Inflammatory macrophage treated with lipopolysaccharide for 4 hours (primary cell): ENCODE measurements at regions not wholly inside any gene's neighbourhood (a gene's known extent, or its start where the extent isn't known, plus 50 kb on each side); places are given as distances from the start of the nearest gene placed in this dataset.
"Not testable (repeated sequence)": the region's sequence is repeated elsewhere in the genome, so short reads cannot be mapped to it uniquely, and the experiment has no call there.

Source experiments
- DNase-seq: peaks from one replicate; pipeline ENCODE4 v3.0.0-alpha.2; 2020

- not testable (repeated sequence) for DNase-seq
These were observed 176.1 kb downstream of the TRIM43 start for GRCh38 chr2:95767950-95768349.

DNA sequence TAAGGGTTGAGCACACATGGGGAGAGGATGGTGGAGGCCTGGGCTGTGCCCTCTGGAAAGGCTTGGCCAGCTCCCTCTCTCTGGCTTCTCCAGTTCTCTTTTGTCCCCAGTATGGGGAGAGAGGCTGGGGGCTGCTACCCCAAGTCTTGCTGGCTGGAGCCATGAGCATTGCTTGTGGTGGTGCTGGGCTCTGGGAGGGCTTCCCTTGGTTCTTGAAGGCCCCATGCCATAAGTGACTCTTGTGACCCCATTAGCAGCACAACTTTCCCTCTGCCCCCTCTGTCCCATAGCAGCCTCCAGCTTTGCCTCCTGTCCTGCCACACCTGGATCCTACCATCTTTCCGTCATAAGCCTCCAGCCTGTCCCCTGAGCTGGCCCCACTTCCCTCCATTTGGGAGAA, 177.5 kb downstream of the TRIM43 start:
- not testable (repeated sequence) for DNase-seq

DNA sequence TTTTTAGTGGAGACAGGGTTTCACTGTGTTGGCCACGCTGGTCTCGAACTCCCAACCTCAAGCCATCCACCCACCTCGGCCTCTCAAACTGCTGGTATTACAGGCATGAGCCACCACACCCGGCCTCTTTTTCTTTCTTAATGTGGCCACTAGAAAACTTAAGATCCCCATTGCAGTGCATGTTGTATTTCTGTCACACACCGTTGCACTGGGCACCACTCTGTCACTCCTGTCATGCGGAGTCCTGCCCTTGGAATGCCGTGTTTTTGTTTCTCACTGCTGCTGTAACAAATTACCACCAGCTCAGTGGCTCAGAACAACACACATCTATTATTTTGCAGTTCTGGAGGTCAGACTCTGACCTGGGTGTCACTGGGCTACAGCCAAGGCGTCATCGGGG, 178.9 kb downstream of the TRIM43 start:
- not testable (repeated sequence) for DNase-seq

- DNase-seq: not testable (repeated sequence)
These were observed 182.8 kb downstream of the TRIM43 start for GRCh38 chr2:95774322-95775192.

DNA sequence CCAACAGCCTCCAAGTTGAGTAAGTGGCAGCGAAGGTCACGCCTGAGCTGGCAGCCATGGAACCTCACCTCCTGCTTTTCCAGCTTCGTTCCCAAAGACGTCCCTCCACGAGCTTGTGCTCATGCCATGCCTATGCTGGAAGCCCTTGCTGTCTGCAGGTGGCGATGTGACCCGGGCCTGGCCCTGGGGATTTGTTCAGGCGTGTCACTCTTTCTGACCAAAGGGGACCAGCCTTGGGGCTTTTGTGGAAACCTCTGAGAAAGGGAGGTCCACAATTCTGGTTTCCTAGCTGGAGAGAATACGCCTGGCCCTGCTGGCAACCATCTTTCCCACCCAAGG, 183.4 kb downstream of the TRIM43 start:
- not testable (repeated sequence) for DNase-seq
